ENCODE measurements at regions not wholly inside any gene's neighbourhood (a gene's known extent, or its start where the extent isn't known, plus 50 kb on each side); places are given as distances from the start of the nearest gene placed in this dataset.

- H3K4me1 Mint-ChIP-seq = no peaks in the 10 kb centered on the region
- peaks cover 0 to 15% of the 10 kb centered on the region in 2 donors for H3K27me3 Mint-ChIP-seq (ENCODE audit: low read depth in 2 of 2)
These were observed 114.3 kb downstream of the TRIB2 start for GRCh38 chr2:12831016-12831415.

GRCh38 chr2:12834239-12834638 is 117.5 kb downstream of the TRIB2 start:
- intact Hi-C loops (cut with micrococcal nuclease) = no loop called here
- H3K4me3 ChIP-seq (ENCODE audit: low read length) = no peak overlapping the region

More at GRCh38 chr2:12831016-12831415, 114.3 kb downstream of the TRIB2 start:
- DNase-seq (no peak), ATAC-seq (no peak)
- H3K9me3 ChIP-seq (ENCODE audit: control insufficient read depth, insufficient read depth, low read length) = no peaks in the 10 kb centered on the region
- H3K27me3 ChIP-seq (ENCODE audit: control insufficient read depth, insufficient read depth, low read length) = no peaks in the 10 kb centered on the region
- H3K4me1 ChIP-seq (ENCODE audit: control insufficient read depth, insufficient read depth, low read length) = no peaks in the 10 kb centered on the region
- WGBS (ENCODE audit: insufficient coverage) = no CpG with 5 or more reads among the region's 1 CpG
- Mint-ChIP-seq H3K9me3 (no peaks in the 10 kb centered on the region), H3K27ac (no peak overlapping the region), H3K36me3 (no peaks in the 10 kb centered on the region), H3K4me3 (no peak overlapping the region)
- no peak for TF ChIP-seq CTCF (IDR thresholded peaks at IDR 0.05)
- intact Hi-C loops (cut with micrococcal nuclease) = no loop called here
- H3K27ac ChIP-seq (ENCODE audit: low read length) = no peak overlapping the region
- no peaks in the 10 kb centered on the region for H3K36me3 ChIP-seq (ENCODE audit: control insufficient read depth, insufficient read depth, low read length)
- H3K4me3 ChIP-seq (ENCODE audit: low read length) = no peak overlapping the region

GRCh38 chr2:12835733-12836132 is 119.0 kb downstream of the TRIB2 start:
- Histone ChIP-seq H3K27me3 (ENCODE audit: control insufficient read depth, insufficient read depth, low read length) (no peaks in the 10 kb centered on the region), H3K36me3 (ENCODE audit: control insufficient read depth, insufficient read depth, low read length) (no peaks in the 10 kb centered on the region), H3K4me1 (ENCODE audit: control insufficient read depth, insufficient read depth, low read length) (no peaks in the 10 kb centered on the region), H3K9me3 (ENCODE audit: control insufficient read depth, insufficient read depth, low read length) (no peaks in the 10 kb centered on the region), H3K4me3 (ENCODE audit: low read length) (no peak overlapping the region), H3K27ac (ENCODE audit: low read length) (no peak overlapping the region)
- TF ChIP-seq CTCF (IDR thresholded peaks at IDR 0.05) = no peak
- no peaks in the 10 kb centered on the region for H3K36me3 Mint-ChIP-seq
- no peaks in the 10 kb centered on the region for H3K9me3 Mint-ChIP-seq
- H3K27ac Mint-ChIP-seq = no peak overlapping the region
- H3K4me1 Mint-ChIP-seq = no peaks in the 10 kb centered on the region
- DNase-seq (no peak), ATAC-seq (no peak)
- intact Hi-C loops (cut with micrococcal nuclease) = no loop called here
- peaks cover 9 to 28% of the 10 kb centered on the region in 2 donors for H3K27me3 Mint-ChIP-seq (ENCODE audit: low read depth in 2 of 2)
- no peak overlapping the region for H3K4me3 Mint-ChIP-seq
- WGBS (ENCODE audit: insufficient coverage) = 50% methylated on average over 4 of the region's 4 CpGs

More at GRCh38 chr2:12834239-12834638, 117.5 kb downstream of the TRIB2 start:
- DNase-seq (no peak), ATAC-seq (no peak)
- no peaks in the 10 kb centered on the region for H3K9me3 Mint-ChIP-seq
- Histone ChIP-seq H3K4me1 (ENCODE audit: control insufficient read depth, insufficient read depth, low read length) (no peaks in the 10 kb centered on the region), H3K9me3 (ENCODE audit: control insufficient read depth, insufficient read depth, low read length) (no peaks in the 10 kb centered on the region), H3K36me3 (ENCODE audit: control insufficient read depth, insufficient read depth, low read length) (no peaks in the 10 kb centered on the region), H3K27ac (ENCODE audit: low read length) (no peak overlapping the region), H3K27me3 (ENCODE audit: control insufficient read depth, insufficient read depth, low read length) (no peaks in the 10 kb centered on the region)
- no peaks in the 10 kb centered on the region for H3K36me3 Mint-ChIP-seq
- no peak overlapping the region for H3K27ac Mint-ChIP-seq
- 82% methylated on average over 3 of the region's 3 CpGs for WGBS (ENCODE audit: insufficient coverage)
- no peak for TF ChIP-seq CTCF (IDR thresholded peaks at IDR 0.05)
- H3K4me3 Mint-ChIP-seq = no peak overlapping the region
- H3K27me3 Mint-ChIP-seq (ENCODE audit: low read depth in 2 of 2) = peaks cover 3 to 22% of the 10 kb centered on the region in 2 donors
- H3K4me1 Mint-ChIP-seq = no peaks in the 10 kb centered on the region

GRCh38 chr2:12839339-12839738 is 122.6 kb downstream of the TRIB2 start:
- ATAC-seq (no peak), DNase-seq (no peak)
- no peaks in the 10 kb centered on the region for H3K4me1 ChIP-seq (ENCODE audit: control insufficient read depth, insufficient read depth, low read length)
- intact Hi-C loops (cut with micrococcal nuclease) = no loop called here
- no peaks in the 10 kb centered on the region for H3K36me3 ChIP-seq (ENCODE audit: control insufficient read depth, insufficient read depth, low read length)
- TF ChIP-seq CTCF (IDR thresholded peaks at IDR 0.05) = no peak
- H3K4me1 Mint-ChIP-seq = no peaks in the 10 kb centered on the region
- H3K27me3 ChIP-seq (ENCODE audit: control insufficient read depth, insufficient read depth, low read length) = no peaks in the 10 kb centered on the region
- WGBS (ENCODE audit: insufficient coverage) = 91% methylated on average over 2 of the region's 2 CpGs
- no peak overlapping the region for H3K4me3 Mint-ChIP-seq
- H3K9me3 ChIP-seq (ENCODE audit: control insufficient read depth, insufficient read depth, low read length) = no peaks in the 10 kb centered on the region
- no peak overlapping the region for H3K27ac ChIP-seq (ENCODE audit: low read length)
- no peaks in the 10 kb centered on the region for H3K9me3 Mint-ChIP-seq
- H3K27ac Mint-ChIP-seq = no peak overlapping the region
- H3K27me3 Mint-ChIP-seq (ENCODE audit: low read depth in 2 of 2) = peaks cover 14 to 31% of the 10 kb centered on the region in 2 donors
- H3K36me3 Mint-ChIP-seq = no peaks in the 10 kb centered on the region
- no peak overlapping the region for H3K4me3 ChIP-seq (ENCODE audit: low read length)

Data from natural killer cell (primary cell).